B cell (primary cell): ENCODE measurements at regions not wholly inside any gene's neighbourhood (a gene's known extent, or its start where the extent isn't known, plus 50 kb on each side); places are given as distances from the start of the nearest gene placed in this dataset.

Experiments used
- ATAC-seq: fragments of 200-7000 bp; cut with Tn5 transposase; one replicate; pipeline ENCODE4 v1.10.0; 2021; ENCODE audit warnings: low read depth, mild to moderate bottlenecking, moderate number of reproducible peaks, moderate library complexity
- CTCF ChIA-PET: fragments of 350-600 bp; sonication (Branson Sonifier 250); formaldehyde crosslinking; loops from one replicate; lab custom pipeline; 2021; ENCODE audit warnings: antibody characterized with exemption, inconsistent platforms; lab: Charles Lee
- POLR2A ChIA-PET: fragments of 350-600 bp; sonication (Branson Sonifier 250); formaldehyde crosslinking; loops from one replicate; lab custom pipeline; 2021; ENCODE audit warnings: antibody characterized with exemption; lab: Charles Lee
- DNase-seq: peaks from one replicate; pipeline ENCODE4 v3.0.0; 2013
- H2AFZ ChIP-seq: 2 replicates; pipeline ENCODE4 v1.6.1; 2012; ENCODE audit warnings: mild to moderate bottlenecking, low read depth, low read length; ENCODE audit not compliant: insufficient read depth, poor library complexity, severe bottlenecking
- H3K27ac ChIP-seq, 2 donors: 1 replicate in 1 of 2; 2 replicates in 1 of 2; pipeline ENCODE4 v1.5.1; 2012 to 2013; ENCODE audit warnings: low read length in 2 of 2, mild to moderate bottlenecking in 2 of 2, moderate library complexity in 1 of 2
- H3K27me3 ChIP-seq, 4 experiments: fragments of 200-600 bp in 1 of 4; sonication (generic) in 1 of 4; replicated peaks in 1 of 4; 1 replicate in 2 of 4; 2 replicates in 2 of 4; pipeline versions ENCODE4 v1.6.1 to v1.7.0; 2013 to 2016; ENCODE audit warnings: low read length in 3 of 4, mild to moderate bottlenecking in 2 of 4, mixed read lengths in 1 of 4, moderate library complexity in 1 of 4; ENCODE audit not compliant: insufficient read depth in 4 of 4, control insufficient read depth in 3 of 4; ENCODE audit errors: control extremely low read depth in 1 of 4
- H3K36me3 ChIP-seq, 2 experiments: replicated peaks in 1 of 2; 1 replicate in 1 of 2; 2 replicates in 1 of 2; pipeline versions ENCODE4 v1.6.1 to v1.7.1; 2013; ENCODE audit warnings: low read length in 1 of 2; ENCODE audit not compliant: insufficient read depth in 2 of 2, control insufficient read depth in 1 of 2; ENCODE audit errors: control extremely low read depth in 1 of 2, extremely low read depth in 1 of 2
- H3K4me1 ChIP-seq, 2 donors: fragments of 200-600 bp in 1 of 2; sonication (generic) in 1 of 2; 1 replicate in 1 of 2; 2 replicates in 1 of 2; pipeline versions ENCODE4 v1.5.1 to v1.6.1; 2013 to 2017; ENCODE audit warnings: low read length in 2 of 2; ENCODE audit not compliant: control insufficient read depth in 2 of 2, insufficient read depth in 2 of 2
- H3K4me2 ChIP-seq: replicated peaks from 2 replicates; pipeline ENCODE3; 2012; ENCODE audit warnings: mild to moderate bottlenecking, low read depth, low read length; ENCODE audit not compliant: poor library complexity, severe bottlenecking
- H3K4me3 ChIP-seq, 5 experiments: fragments of 200-600 bp in 1 of 5; sonication (generic) in 1 of 5; 1 replicate in 3 of 5; 2 replicates in 2 of 5; pipeline versions ENCODE4 v1.5.1 to v1.7.0; 2011 to 2016; ENCODE audit warnings: low read length in 4 of 5, mild to moderate bottlenecking in 4 of 5, low read depth in 2 of 5, control low read depth in 1 of 5, moderate library complexity in 1 of 5; ENCODE audit not compliant: insufficient read depth in 1 of 5; ENCODE audit errors: control extremely low read depth in 1 of 5, extremely low read depth in 1 of 5
- H3K79me2 ChIP-seq: fragments of 200-600 bp; sonication (generic); one replicate; pipeline ENCODE4 v1.6.0; 2016; ENCODE audit warnings: low read length; ENCODE audit not compliant: control insufficient read depth, insufficient read depth
- H3K9ac ChIP-seq: fragments of 200-600 bp; sonication (generic); 2 replicates; pipeline ENCODE4 v1.6.1; 2017; ENCODE audit warnings: mild to moderate bottlenecking, low read length, moderate library complexity
- H3K9me3 ChIP-seq, 3 donors: one replicate each; pipeline versions ENCODE4 v1.6.1 to v1.7.1; 2013; ENCODE audit warnings: low read length in 2 of 3; ENCODE audit not compliant: control insufficient read depth in 2 of 3, insufficient read depth in 1 of 3; ENCODE audit errors: control extremely low read depth in 1 of 3
- H4K20me1 ChIP-seq: 2 replicates; pipeline ENCODE4 v1.6.0; 2012; ENCODE audit warnings: mild to moderate bottlenecking, low read length; ENCODE audit not compliant: insufficient read depth, control insufficient read depth, poor library complexity, severe bottlenecking
- H3K27ac Mint-ChIP-seq: one replicate; pipeline ENCODE4 v1.8.0; 2021; ENCODE audit warnings: mixed read lengths
- H3K27me3 Mint-ChIP-seq: one replicate; pipeline ENCODE4 v1.8.0; 2021; ENCODE audit warnings: mixed read lengths
- H3K4me1 Mint-ChIP-seq: one replicate; pipeline ENCODE4 v1.8.0; 2021; ENCODE audit warnings: mixed read lengths
- H3K4me3 Mint-ChIP-seq: one replicate; pipeline ENCODE4 v1.8.0; 2021; ENCODE audit warnings: mixed read lengths
- H3K9me3 Mint-ChIP-seq: one replicate; pipeline ENCODE4 v1.8.0; 2022; ENCODE audit warnings: mixed read lengths; ENCODE audit not compliant: insufficient read depth
- EZH2 ChIP-seq: IDR thresholded peaks from 2 replicates; pipeline ENCODE4 v1.6.1; 2012; ENCODE audit warnings: borderline replicate concordance, low read depth, mild to moderate bottlenecking, moderate library complexity, low read length; ENCODE audit not compliant: insufficient read depth, poor library complexity, severe bottlenecking
- WGBS: methylation state at CpG from one replicate; pipeline ENCODE4 v1.1.5; 2013; ENCODE audit warnings: missing lambda C conversion rate; ENCODE audit not compliant: insufficient coverage; 5-methylcytosine and 5-hydroxymethylcytosine counted together
- intact Hi-C: fragments of 100-400 bp; cut with micrococcal nuclease; formaldehyde crosslinking; loops from one replicate; pipeline ENCODE4 v1.10.0; 2022
- TF ChIP-seq, protein P1 (sequence below): fragments of 200-600 bp; IDR thresholded peaks from one replicate; pipeline ENCODE4 v1.8.0; 2022; ENCODE audit warnings: antibody characterized with exemption, mild to moderate bottlenecking

GRCh38 chrX:115423086-115423485 lies 133.6 kb downstream of the LUZP4 start:
- intact Hi-C loops = no loop called here
- Histone ChIP-seq H3K79me2 (no peaks in the 10 kb centered on the region), H3K27ac (no peak overlapping the region), H4K20me1 (no peaks in the 10 kb centered on the region), H3K36me3 (no peaks in the 10 kb centered on the region), H3K4me3 (no peak overlapping the region), H3K4me1 (no peaks in the 10 kb centered on the region), H3K9me3 (no peaks in the 10 kb centered on the region), H3K27me3 (no peaks in the 10 kb centered on the region), H2AFZ (no peak overlapping the region), H3K9ac (no peak overlapping the region), H3K4me2 (no peak overlapping the region)
- Mint-ChIP-seq H3K4me3 (no peak overlapping the region), H3K4me1 (no peaks in the 10 kb centered on the region), H3K27me3 (no peaks in the 10 kb centered on the region), H3K27ac (no peak overlapping the region), H3K9me3 (peaks cover 2% of the 10 kb centered on the region)
- ChIA-PET CTCF (no interaction called here), POLR2A (no interaction called here)
- ATAC-seq = no peak
- DNase-seq = no peak
- no peak for TF ChIP-seq EZH2
- TF ChIP-seq, protein P1, sequence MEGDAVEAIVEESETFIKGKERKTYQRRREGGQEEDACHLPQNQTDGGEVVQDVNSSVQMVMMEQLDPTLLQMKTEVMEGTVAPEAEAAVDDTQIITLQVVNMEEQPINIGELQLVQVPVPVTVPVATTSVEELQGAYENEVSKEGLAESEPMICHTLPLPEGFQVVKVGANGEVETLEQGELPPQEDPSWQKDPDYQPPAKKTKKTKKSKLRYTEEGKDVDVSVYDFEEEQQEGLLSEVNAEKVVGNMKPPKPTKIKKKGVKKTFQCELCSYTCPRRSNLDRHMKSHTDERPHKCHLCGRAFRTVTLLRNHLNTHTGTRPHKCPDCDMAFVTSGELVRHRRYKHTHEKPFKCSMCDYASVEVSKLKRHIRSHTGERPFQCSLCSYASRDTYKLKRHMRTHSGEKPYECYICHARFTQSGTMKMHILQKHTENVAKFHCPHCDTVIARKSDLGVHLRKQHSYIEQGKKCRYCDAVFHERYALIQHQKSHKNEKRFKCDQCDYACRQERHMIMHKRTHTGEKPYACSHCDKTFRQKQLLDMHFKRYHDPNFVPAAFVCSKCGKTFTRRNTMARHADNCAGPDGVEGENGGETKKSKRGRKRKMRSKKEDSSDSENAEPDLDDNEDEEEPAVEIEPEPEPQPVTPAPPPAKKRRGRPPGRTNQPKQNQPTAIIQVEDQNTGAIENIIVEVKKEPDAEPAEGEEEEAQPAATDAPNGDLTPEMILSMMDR = no peak
- WGBS = no CpG with 5 or more reads among the region's 3 CpGs

GRCh38 chrX:115425359-115425758 lies 135.6 kb upstream of the PLS3 start:
- Histone ChIP-seq H3K27me3 (no peaks in the 10 kb centered on the region), H2AFZ (no peak overlapping the region), H3K9me3 (no peaks in the 10 kb centered on the region), H4K20me1 (no peaks in the 10 kb centered on the region), H3K27ac (no peak overlapping the region), H3K79me2 (no peaks in the 10 kb centered on the region), H3K4me2 (no peak overlapping the region), H3K4me1 (no peaks in the 10 kb centered on the region), H3K36me3 (no peaks in the 10 kb centered on the region), H3K4me3 (no peak overlapping the region), H3K9ac (no peak overlapping the region)
- no peak overlapping the region for H3K4me3 Mint-ChIP-seq
- no peaks in the 10 kb centered on the region for H3K27me3 Mint-ChIP-seq
- no peaks in the 10 kb centered on the region for H3K4me1 Mint-ChIP-seq
- peaks cover 2% of the 10 kb centered on the region for H3K9me3 Mint-ChIP-seq
- intact Hi-C loops = no loop called here
- DNase-seq (no peak), ATAC-seq (no peak)
- POLR2A ChIA-PET = no interaction called here
- WGBS = 85% methylated on average over 5 of the region's 6 CpGs
- no peak overlapping the region for H3K27ac Mint-ChIP-seq
- CTCF ChIA-PET = no interaction called here
- TF ChIP-seq EZH2 = no peak
- TF ChIP-seq, protein P1 = no peak
